CD14-positive monocyte (primary cell): ENCODE measurements at regions not wholly inside any gene's neighbourhood (a gene's known extent, or its start where the extent isn't known, plus 50 kb on each side); places are given as distances from the start of the nearest gene placed in this dataset.

ENCODE experiments used
- DNase-seq, 3 donors: peaks; one replicate each; pipeline ENCODE4 v3.0.0-alpha.2; 2011 to 2022
- H2AFZ ChIP-seq: 2 replicates; pipeline ENCODE4 v1.6.0; 2012; ENCODE audit warnings: mild to moderate bottlenecking, low read depth, low read length, inconsistent platforms; ENCODE audit not compliant: insufficient read depth, poor library complexity, severe bottlenecking
- H3K27ac ChIP-seq, 2 donors: 1 replicate in 1 of 2; 2 replicates in 1 of 2; pipeline ENCODE4 v1.5.1; 2012 to 2013; ENCODE audit warnings: low read length in 2 of 2, control low read depth in 1 of 2, inconsistent platforms in 1 of 2, low read depth in 1 of 2, mild to moderate bottlenecking in 1 of 2
- H3K27me3 ChIP-seq, 2 donors: one replicate each; pipeline versions ENCODE4 v1.6.0 to v1.6.1; 2011 to 2013; ENCODE audit warnings: low read length in 2 of 2; ENCODE audit not compliant: control insufficient read depth in 2 of 2, insufficient read depth in 2 of 2
- H3K36me3 ChIP-seq, 2 donors: replicated peaks in 1 of 2; 1 replicate in 1 of 2; 2 replicates in 1 of 2; pipeline versions ENCODE4 v1.5.1 to v1.6.1; 2012 to 2013; ENCODE audit warnings: low read length in 2 of 2, control low read depth in 1 of 2, inconsistent platforms in 1 of 2, mild to moderate bottlenecking in 1 of 2; ENCODE audit not compliant: insufficient read depth in 2 of 2, control insufficient read depth in 1 of 2
- H3K4me1 ChIP-seq, 2 donors: 1 replicate in 1 of 2; 2 replicates in 1 of 2; pipeline versions ENCODE4 v1.5.1 to v1.6.1; 2012 to 2013; ENCODE audit warnings: low read length in 2 of 2, control low read depth in 1 of 2, inconsistent platforms in 1 of 2, mild to moderate bottlenecking in 1 of 2, moderate library complexity in 1 of 2; ENCODE audit not compliant: insufficient read depth in 2 of 2, control insufficient read depth in 1 of 2
- H3K4me2 ChIP-seq: replicated peaks from 2 replicates; pipeline ENCODE3; 2012; ENCODE audit warnings: low read length, moderate library complexity, mild to moderate bottlenecking; ENCODE audit not compliant: poor library complexity, severe bottlenecking; ENCODE audit errors: extremely low read depth
- H3K4me3 ChIP-seq, 3 experiments: fragments of 200-600 bp in 1 of 3; sonication (generic) in 1 of 3; replicated peaks in 1 of 3; 1 replicate in 2 of 3; 2 replicates in 1 of 3; pipeline ENCODE4 v1.5.1; 2011 to 2013; ENCODE audit warnings: low read length in 3 of 3, mild to moderate bottlenecking in 3 of 3, control low read depth in 2 of 3, low read depth in 2 of 3, inconsistent platforms in 1 of 3, moderate library complexity in 1 of 3
- H3K79me2 ChIP-seq: 2 replicates; pipeline ENCODE4 v1.6.0; 2012; ENCODE audit warnings: mild to moderate bottlenecking, control low read depth, inconsistent platforms, low read length, moderate library complexity; ENCODE audit not compliant: insufficient read depth
- H3K9ac ChIP-seq: 2 replicates; pipeline ENCODE4 v1.6.0; 2017; ENCODE audit warnings: low read length, mild to moderate bottlenecking; ENCODE audit not compliant: insufficient read depth, poor library complexity, severe bottlenecking
- H3K9me3 ChIP-seq, 2 donors: replicated peaks in 1 of 2; 1 replicate in 1 of 2; 2 replicates in 1 of 2; pipeline versions ENCODE4 v1.5.1 to v1.6.1; 2012 to 2013; ENCODE audit warnings: low read length in 2 of 2, control low read depth in 1 of 2; ENCODE audit not compliant: control insufficient read depth in 1 of 2, insufficient read depth in 1 of 2
- H4K20me1 ChIP-seq: 2 replicates; pipeline ENCODE4 v1.6.0; 2012; ENCODE audit warnings: mild to moderate bottlenecking, low read length, control low read depth, moderate library complexity; ENCODE audit not compliant: insufficient read depth
- H3K27ac Mint-ChIP-seq, 7 donors: one replicate each; pipeline ENCODE4 v1.8.0; 2020; ENCODE audit warnings: mild to moderate bottlenecking in 7 of 7, mixed read lengths in 7 of 7, moderate library complexity in 6 of 7, inconsistent platforms in 2 of 7
- H3K27me3 Mint-ChIP-seq, 3 donors: one replicate each; pipeline ENCODE4 v1.8.0; 2021 to 2022; ENCODE audit warnings: low read depth in 3 of 3, mild to moderate bottlenecking in 3 of 3, mixed read lengths in 3 of 3, moderate library complexity in 3 of 3, inconsistent platforms in 1 of 3
- H3K36me3 Mint-ChIP-seq, 2 donors: one replicate each; pipeline ENCODE4 v1.8.0; 2020; ENCODE audit warnings: mixed read lengths in 2 of 2, inconsistent platforms in 1 of 2, mild to moderate bottlenecking in 1 of 2
- H3K4me1 Mint-ChIP-seq: one replicate; pipeline ENCODE4 v1.8.0; 2020; ENCODE audit warnings: mild to moderate bottlenecking, mixed read lengths
- H3K4me3 Mint-ChIP-seq, 2 donors: one replicate each; pipeline ENCODE4 v1.8.0; 2020; ENCODE audit warnings: mild to moderate bottlenecking in 2 of 2, mixed read lengths in 2 of 2, moderate library complexity in 1 of 2
- H3K9me3 Mint-ChIP-seq, 7 donors: one replicate each; pipeline ENCODE4 v1.8.0; 2020 to 2022; ENCODE audit warnings: mixed read lengths in 7 of 7, mild to moderate bottlenecking in 6 of 7, moderate library complexity in 6 of 7, inconsistent platforms in 2 of 7
- WGBS: methylation state at CpG from one replicate; pipeline ENCODE4 v1.1.5; 2013; ENCODE audit warnings: missing lambda C conversion rate; ENCODE audit not compliant: insufficient coverage; 5-methylcytosine and 5-hydroxymethylcytosine counted together
- intact Hi-C, 2 donors: fragments of 100-400 bp; cut with micrococcal nuclease; formaldehyde crosslinking; loops; one replicate each; pipeline versions ENCODE4 v1.15.0 to v1.15.1; 2023
- TF ChIP-seq, protein P1 (sequence below): fragments of 200-600 bp; IDR thresholded peaks from one replicate; pipeline ENCODE4 v1.8.0; 2022; ENCODE audit warnings: antibody characterized with exemption, mild to moderate bottlenecking

GRCh38 chr11:129280027-129280811, 88.1 kb upstream of the ARHGAP32 start:
- peaks cover 40 to 41% of the 10 kb centered on the region in 2 donors for H3K4me1 ChIP-seq
- peak overlapping the region; percentile 67 to 82 (median 69) for H3K4me3 ChIP-seq
- peaks cover 53% of the 10 kb centered on the region for H3K4me1 Mint-ChIP-seq
- TF ChIP-seq, protein P1, sequence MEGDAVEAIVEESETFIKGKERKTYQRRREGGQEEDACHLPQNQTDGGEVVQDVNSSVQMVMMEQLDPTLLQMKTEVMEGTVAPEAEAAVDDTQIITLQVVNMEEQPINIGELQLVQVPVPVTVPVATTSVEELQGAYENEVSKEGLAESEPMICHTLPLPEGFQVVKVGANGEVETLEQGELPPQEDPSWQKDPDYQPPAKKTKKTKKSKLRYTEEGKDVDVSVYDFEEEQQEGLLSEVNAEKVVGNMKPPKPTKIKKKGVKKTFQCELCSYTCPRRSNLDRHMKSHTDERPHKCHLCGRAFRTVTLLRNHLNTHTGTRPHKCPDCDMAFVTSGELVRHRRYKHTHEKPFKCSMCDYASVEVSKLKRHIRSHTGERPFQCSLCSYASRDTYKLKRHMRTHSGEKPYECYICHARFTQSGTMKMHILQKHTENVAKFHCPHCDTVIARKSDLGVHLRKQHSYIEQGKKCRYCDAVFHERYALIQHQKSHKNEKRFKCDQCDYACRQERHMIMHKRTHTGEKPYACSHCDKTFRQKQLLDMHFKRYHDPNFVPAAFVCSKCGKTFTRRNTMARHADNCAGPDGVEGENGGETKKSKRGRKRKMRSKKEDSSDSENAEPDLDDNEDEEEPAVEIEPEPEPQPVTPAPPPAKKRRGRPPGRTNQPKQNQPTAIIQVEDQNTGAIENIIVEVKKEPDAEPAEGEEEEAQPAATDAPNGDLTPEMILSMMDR: no peak
- WGBS: 13% methylated on average over 7 of the region's 16 CpGs
- H3K9ac ChIP-seq: peak overlapping the region; percentile 42
- intact Hi-C loops: loop anchor here in 1 of 2 donors (5.0 kb wide), 1 partner anchor 617 kb away; the partner anchor contains the start of gene NFRKB
- peaks cover 11% of the 10 kb centered on the region in 2 donors for H3K27me3 ChIP-seq
- DNase-seq: peak in 1 of 3 donors; percentile 19
- H3K9me3 ChIP-seq: no peaks in the 10 kb centered on the region
- H3K9me3 Mint-ChIP-seq: peaks cover 0 to 2% (median 0%) of the 10 kb centered on the region in 7 donors
- H3K4me2 ChIP-seq: peak overlapping the region; percentile 90
- peaks cover 18% of the 10 kb centered on the region for H3K79me2 ChIP-seq
- H3K36me3 ChIP-seq: no peaks in the 10 kb centered on the region
- H3K27ac Mint-ChIP-seq: peak overlapping the region in 2 of 7 donors; percentile 28 to 53
- H3K27me3 Mint-ChIP-seq: peaks cover 10 to 25% (median 14%) of the 10 kb centered on the region in 3 donors
- H3K36me3 Mint-ChIP-seq: peaks cover 0 to 4% of the 10 kb centered on the region in 2 donors
- peak overlapping the region; percentile 82 to 95 for H3K4me3 Mint-ChIP-seq
- H3K27ac ChIP-seq: peak overlapping the region in 1 of 2 donors; percentile 4
- H4K20me1 ChIP-seq: peaks cover 4% of the 10 kb centered on the region
- peak overlapping the region; percentile 92 for H2AFZ ChIP-seq

- intact Hi-C loops: loop anchor here in 1 of 2 donors (5.0 kb wide), 2 partner anchors 43 to 618 kb away; partner anchors contain the start of gene NFRKB
- H3K9me3 Mint-ChIP-seq: peaks cover 0 to 2% (median 0%) of the 10 kb centered on the region in 7 donors
- H3K4me1 ChIP-seq: peaks cover 33 to 34% of the 10 kb centered on the region in 2 donors
- H3K27me3 ChIP-seq: peaks cover 11% of the 10 kb centered on the region in 2 donors
- H3K4me1 Mint-ChIP-seq: peaks cover 49% of the 10 kb centered on the region
- DNase-seq: peak; percentile 62 to 75 (median 65)
- WGBS: under 1% methylated on average over 103 of the region's 103 CpGs
- peaks cover 10 to 25% (median 14%) of the 10 kb centered on the region in 3 donors for H3K27me3 Mint-ChIP-seq
- peak overlapping the region; percentile 90 for H3K4me2 ChIP-seq
- no peaks in the 10 kb centered on the region for H3K9me3 ChIP-seq
- H3K9ac ChIP-seq: peak overlapping the region; percentile 42
- peaks cover 4% of the 10 kb centered on the region for H4K20me1 ChIP-seq
- H3K36me3 ChIP-seq: no peaks in the 10 kb centered on the region
- peak overlapping the region in 1 of 2 donors; percentile 4 for H3K27ac ChIP-seq
- peak overlapping the region; percentile 92 for H2AFZ ChIP-seq
- TF ChIP-seq, protein P1: no peak
- peak overlapping the region; percentile 67 to 82 (median 69) for H3K4me3 ChIP-seq
- peaks cover 0 to 4% of the 10 kb centered on the region in 2 donors for H3K36me3 Mint-ChIP-seq
- peak overlapping the region; percentile 82 to 95 for H3K4me3 Mint-ChIP-seq
- H3K27ac Mint-ChIP-seq: peak overlapping the region in 3 of 7 donors; percentile 4 to 53 (median 28)
- H3K79me2 ChIP-seq: peaks cover 25% of the 10 kb centered on the region
Measured at GRCh38 chr11:129279326-129280026, 87.4 kb upstream of the ARHGAP32 start.
